H9 (cell line): ENCODE measurements at regions not wholly inside any gene's neighbourhood (a gene's known extent, or its start where the extent isn't known, plus 50 kb on each side); places are given as distances from the start of the nearest gene placed in this dataset.

Experiments used
- DNase-seq: peaks from one replicate; pipeline ENCODE4 v3.0.0-alpha.2; 2017
- H2AFZ ChIP-seq: one replicate; pipeline ENCODE4 v1.6.1; 2013; ENCODE audit warnings: mild to moderate bottlenecking, low read length, control low read depth, moderate library complexity
- H2AK5ac ChIP-seq: 2 replicates; pipeline ENCODE4 v1.6.1; 2013; ENCODE audit warnings: low read length, control low read depth, mixed read lengths; ENCODE audit not compliant: insufficient read length
- H2BK120ac ChIP-seq: one replicate; pipeline ENCODE4 v1.6.1; 2013; ENCODE audit warnings: low read depth, mild to moderate bottlenecking, low read length, control low read depth, inconsistent platforms; ENCODE audit not compliant: poor library complexity, severe bottlenecking
- H2BK12ac ChIP-seq: 2 replicates; pipeline ENCODE4 v1.6.1; 2013; ENCODE audit warnings: low read length, control low read depth, mixed read lengths, low read depth; ENCODE audit not compliant: insufficient read length
- H2BK15ac ChIP-seq: 2 replicates; pipeline ENCODE4 v1.6.1; 2013; ENCODE audit warnings: low read depth, low read length, control low read depth
- H2BK20ac ChIP-seq: one replicate; pipeline ENCODE4 v1.6.1; 2013; ENCODE audit warnings: low read depth, mild to moderate bottlenecking, low read length, control low read depth, inconsistent platforms; ENCODE audit not compliant: poor library complexity, severe bottlenecking
- H2BK5ac ChIP-seq: 2 replicates; pipeline ENCODE4 v1.6.1; 2013; ENCODE audit warnings: low read length, control low read depth, mixed read lengths; ENCODE audit not compliant: insufficient read length
- H3K14ac ChIP-seq: 2 replicates; pipeline ENCODE4 v1.6.1; 2013; ENCODE audit warnings: low read length, control low read depth; ENCODE audit not compliant: insufficient read depth
- H3K18ac ChIP-seq: 2 replicates; pipeline ENCODE4 v1.6.1; 2013; ENCODE audit warnings: low read depth, mild to moderate bottlenecking, mixed read lengths, low read length, control low read depth; ENCODE audit not compliant: insufficient read length
- H3K23ac ChIP-seq: 2 replicates; pipeline ENCODE4 v1.6.1; 2013; ENCODE audit warnings: low read length, control low read depth, mixed read lengths, low read depth; ENCODE audit not compliant: insufficient read length
- H3K23me2 ChIP-seq: 2 replicates; pipeline ENCODE4 v1.6.1; 2013; ENCODE audit warnings: low read depth, mild to moderate bottlenecking, mixed read lengths, low read length, control low read depth; ENCODE audit not compliant: insufficient read length, poor library complexity, severe bottlenecking
- H3K27ac ChIP-seq: 2 replicates; pipeline ENCODE4 v1.5.1; 2013; ENCODE audit warnings: low read length, control low read depth, mixed read lengths, low read depth; ENCODE audit not compliant: insufficient read length
- H3K27me3 ChIP-seq: 2 replicates; pipeline ENCODE4 v1.6.1; 2013; ENCODE audit warnings: low read length, control low read depth, inconsistent platforms; ENCODE audit not compliant: insufficient read depth
- H3K4ac ChIP-seq: 2 replicates; pipeline ENCODE4 v1.6.1; 2013; ENCODE audit warnings: low read depth, mild to moderate bottlenecking, control low read depth, inconsistent platforms, low read length, moderate library complexity
- H3K4me1 ChIP-seq: 2 replicates; pipeline ENCODE4 v1.6.1; 2013; ENCODE audit warnings: low read length, control low read depth, inconsistent platforms; ENCODE audit not compliant: insufficient read depth
- H3K4me2 ChIP-seq: 2 replicates; pipeline ENCODE4 v1.6.1; 2013; ENCODE audit warnings: low read length, control low read depth, mixed read lengths; ENCODE audit not compliant: insufficient read length, insufficient read depth
- H3K56ac ChIP-seq: 2 replicates; pipeline ENCODE4 v1.6.1; 2013; ENCODE audit warnings: low read depth, mild to moderate bottlenecking, mixed read lengths, low read length, control low read depth; ENCODE audit not compliant: insufficient read length
- H3K79me1 ChIP-seq: 2 replicates; pipeline ENCODE4 v1.6.1; 2013; ENCODE audit warnings: low read depth, mild to moderate bottlenecking, moderate library complexity, low read length, control low read depth, inconsistent platforms; ENCODE audit not compliant: insufficient read depth, poor library complexity, severe bottlenecking
- H3K79me2 ChIP-seq: 2 replicates; pipeline ENCODE4 v1.6.1; 2013; ENCODE audit warnings: low read length, control low read depth, inconsistent platforms; ENCODE audit not compliant: insufficient read depth
- H3K9ac ChIP-seq: 2 replicates; pipeline ENCODE4 v1.6.1; 2013; ENCODE audit warnings: low read length, control low read depth, mixed read lengths; ENCODE audit not compliant: insufficient read length; ENCODE audit errors: extremely low read depth
- H3K9me3 ChIP-seq: one replicate; pipeline ENCODE4 v1.6.1; 2013; ENCODE audit warnings: low read depth, low read length, inconsistent platforms; ENCODE audit not compliant: control insufficient read depth
- H3T11ph ChIP-seq: one replicate; pipeline ENCODE4 v1.6.1; 2013; ENCODE audit warnings: mild to moderate bottlenecking, low read length, control low read depth, inconsistent platforms
- H4K20me1 ChIP-seq: one replicate; pipeline ENCODE4 v1.6.1; 2013; ENCODE audit not compliant: control insufficient read depth, insufficient read length, insufficient read depth
- H4K5ac ChIP-seq: 2 replicates; pipeline ENCODE4 v1.6.1; 2013; ENCODE audit warnings: low read depth, mild to moderate bottlenecking, mixed read lengths, low read length, control low read depth; ENCODE audit not compliant: insufficient read length
- H4K8ac ChIP-seq: replicated peaks from 2 replicates; pipeline ENCODE4 v1.6.1; 2013; ENCODE audit warnings: low read length, control low read depth, mixed read lengths, low read depth; ENCODE audit not compliant: insufficient read length
- H4K91ac ChIP-seq: 2 replicates; pipeline ENCODE4 v1.6.1; 2013; ENCODE audit warnings: low read depth, mild to moderate bottlenecking, moderate library complexity, mixed read lengths, low read length, control low read depth; ENCODE audit not compliant: insufficient read length
- H3K27ac Mint-ChIP-seq, 3 experiments: 2 replicates in 2 of 3; 3 replicates in 1 of 3; pipeline ENCODE4 v1.8.0; 2020 to 2021; ENCODE audit warnings: mixed read lengths in 3 of 3, mild to moderate bottlenecking in 1 of 3, moderate library complexity in 1 of 3
- H3K27me3 Mint-ChIP-seq: 2 replicates; pipeline ENCODE4 v1.8.0; 2021; ENCODE audit warnings: low read depth, mild to moderate bottlenecking, moderate library complexity, mixed read lengths
- H3K36me3 Mint-ChIP-seq, 3 experiments: 2 replicates in 2 of 3; 3 replicates in 1 of 3; pipeline ENCODE4 v1.8.0; 2020 to 2021; ENCODE audit warnings: low read depth in 3 of 3, mixed read lengths in 3 of 3; ENCODE audit not compliant: insufficient read depth in 1 of 3
- H3K4me1 Mint-ChIP-seq, 2 experiments: 2 replicates each; pipeline ENCODE4 v1.8.0; 2020; ENCODE audit warnings: mixed read lengths in 2 of 2
- H3K4me3 Mint-ChIP-seq, 2 experiments: 2 replicates in 1 of 2; 3 replicates in 1 of 2; pipeline ENCODE4 v1.8.0; 2020 to 2021; ENCODE audit warnings: mild to moderate bottlenecking in 2 of 2, mixed read lengths in 2 of 2, moderate library complexity in 1 of 2
- H3K9me3 Mint-ChIP-seq, 2 experiments: 2 replicates in 1 of 2; 3 replicates in 1 of 2; pipeline ENCODE4 v1.8.0; 2020; ENCODE audit warnings: mild to moderate bottlenecking in 2 of 2, mixed read lengths in 2 of 2, moderate library complexity in 1 of 2
- WGBS: extraction: QIAGEN DNeasy Blood & Tissue Kit; methylation state at CpG from one replicate; pipeline ENCODE4 v1.1.7; 2013; ENCODE audit warnings: missing lambda C conversion rate, low lambda C conversion rate, mixed read lengths; ENCODE audit not compliant: insufficient read length; ENCODE audit errors: extremely low coverage; 5-methylcytosine and 5-hydroxymethylcytosine counted together
- TF ChIP-seq, protein P1 (sequence below): fragments of 200-600 bp; sonication (generic); conservative IDR thresholded peaks from 3 replicates; pipeline ENCODE4 v1.8.0; 2021; ENCODE audit warnings: antibody characterized with exemption, mild to moderate bottlenecking

GRCh38 chr1:194353121-194353520, 1166.7 kb upstream of the B3GALT2 start:
- Histone ChIP-seq H3K18ac (no peak overlapping the region), H3K4ac (no peak overlapping the region), H2BK20ac (no peak overlapping the region), H3K23ac (no peak overlapping the region), H3K9me3 (no peaks in the 10 kb centered on the region), H3T11ph (no peak overlapping the region), H3K9ac (no peak overlapping the region), H4K91ac (no peak overlapping the region), H3K4me2 (no peak overlapping the region), H3K4me1 (no peaks in the 10 kb centered on the region), H3K23me2 (no peaks in the 10 kb centered on the region), H3K27ac (no peak overlapping the region), H2AK5ac (no peak overlapping the region), H3K79me2 (no peaks in the 10 kb centered on the region), H2AFZ (no peak overlapping the region), H2BK15ac (no peak overlapping the region), H3K56ac (no peak overlapping the region), H3K27me3 (no peaks in the 10 kb centered on the region), H3K79me1 (no peaks in the 10 kb centered on the region), H3K14ac (no peak overlapping the region), H2BK120ac (no peak overlapping the region), H4K8ac (no peak overlapping the region), H2BK5ac (no peak overlapping the region), H2BK12ac (no peak overlapping the region), H4K20me1 (no peaks in the 10 kb centered on the region), H4K5ac (no peak overlapping the region)
- no peak overlapping the region for H3K4me3 Mint-ChIP-seq
- H3K27ac Mint-ChIP-seq = no peak overlapping the region
- no peaks in the 10 kb centered on the region for H3K4me1 Mint-ChIP-seq
- no peaks in the 10 kb centered on the region for H3K27me3 Mint-ChIP-seq
- peaks cover 0 to 1% of the 10 kb centered on the region in 2 experiments; a peak in 1 of 5 replicates for H3K9me3 Mint-ChIP-seq
- no CpG with 5 or more reads among the region's 3 CpGs for WGBS
- DNase-seq = no peak
- H3K36me3 Mint-ChIP-seq = no peaks in the 10 kb centered on the region
- TF ChIP-seq, protein P1, sequence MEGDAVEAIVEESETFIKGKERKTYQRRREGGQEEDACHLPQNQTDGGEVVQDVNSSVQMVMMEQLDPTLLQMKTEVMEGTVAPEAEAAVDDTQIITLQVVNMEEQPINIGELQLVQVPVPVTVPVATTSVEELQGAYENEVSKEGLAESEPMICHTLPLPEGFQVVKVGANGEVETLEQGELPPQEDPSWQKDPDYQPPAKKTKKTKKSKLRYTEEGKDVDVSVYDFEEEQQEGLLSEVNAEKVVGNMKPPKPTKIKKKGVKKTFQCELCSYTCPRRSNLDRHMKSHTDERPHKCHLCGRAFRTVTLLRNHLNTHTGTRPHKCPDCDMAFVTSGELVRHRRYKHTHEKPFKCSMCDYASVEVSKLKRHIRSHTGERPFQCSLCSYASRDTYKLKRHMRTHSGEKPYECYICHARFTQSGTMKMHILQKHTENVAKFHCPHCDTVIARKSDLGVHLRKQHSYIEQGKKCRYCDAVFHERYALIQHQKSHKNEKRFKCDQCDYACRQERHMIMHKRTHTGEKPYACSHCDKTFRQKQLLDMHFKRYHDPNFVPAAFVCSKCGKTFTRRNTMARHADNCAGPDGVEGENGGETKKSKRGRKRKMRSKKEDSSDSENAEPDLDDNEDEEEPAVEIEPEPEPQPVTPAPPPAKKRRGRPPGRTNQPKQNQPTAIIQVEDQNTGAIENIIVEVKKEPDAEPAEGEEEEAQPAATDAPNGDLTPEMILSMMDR = no peak
